ENCODE measurements at regions not wholly inside any gene's neighbourhood (a gene's known extent, or its start where the extent isn't known, plus 50 kb on each side); places are given as distances from the start of the nearest gene placed in this dataset.
"Not testable (repeated sequence)": the region's sequence is repeated elsewhere in the genome, so short reads cannot be mapped to it uniquely, and the experiment has no call there.

DNA sequence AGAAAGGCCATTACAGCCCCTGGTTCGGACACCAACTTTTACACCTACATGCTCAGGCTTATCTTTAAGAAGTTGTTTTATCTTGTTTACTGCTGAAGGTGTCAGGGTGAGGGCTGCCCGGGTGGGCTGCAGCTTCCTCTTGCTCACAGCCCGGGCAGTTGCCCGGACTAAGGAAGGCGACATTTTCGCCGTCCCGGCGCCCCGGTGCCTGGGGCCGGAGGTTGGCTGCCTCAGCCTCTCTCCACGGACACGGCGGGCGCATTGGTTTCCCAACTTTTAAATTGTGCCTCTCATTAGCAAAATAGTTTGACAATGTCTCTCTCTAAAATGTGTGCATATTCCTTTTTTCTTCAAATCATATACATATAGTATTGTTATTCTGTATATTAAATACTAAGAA lies 198.5 kb downstream of the LRRC70 start:
- H2AK5ac ChIP-seq (ENCODE audit: low read depth, low read length); H3K27me3 ChIP-seq (replicated peaks in 1 of 4; ENCODE audit: control insufficient read depth in 3 of 4, extremely low read depth in 1 of 4, insufficient read depth in 3 of 4, low read length in 3 of 4); H3K36me3 ChIP-seq (ENCODE audit: control insufficient read depth in 2 of 4, insufficient read depth in 4 of 4, low read length in 3 of 4); H3K23me2 ChIP-seq (ENCODE audit: low read depth, low read length); H2BK12ac ChIP-seq (ENCODE audit: low read depth, low read length); H3K14ac ChIP-seq (ENCODE audit: insufficient read length); POLR2A ChIA-PET (ENCODE audit: partially characterized antibody); H3K79me2 ChIP-seq (ENCODE audit: control insufficient read depth in 1 of 2, insufficient read depth in 2 of 2, low read length in 2 of 2); H2BK15ac ChIP-seq (ENCODE audit: low read length); H3K4me2 ChIP-seq (ENCODE audit: insufficient read depth in 1 of 2, low read depth in 2 of 2, low read length in 2 of 2); H3K23ac ChIP-seq (ENCODE audit: insufficient read length); H3K79me1 ChIP-seq (ENCODE audit: low read depth, low read length); H3K18ac ChIP-seq (ENCODE audit: extremely low read depth, low read length); H2BK20ac ChIP-seq (ENCODE audit: low read length); H2BK5ac ChIP-seq (ENCODE audit: low read depth, low read length); H4K91ac ChIP-seq (replicated peaks; ENCODE audit: insufficient read length, low read length); H4K20me1 ChIP-seq (replicated peaks in 1 of 2; ENCODE audit: control insufficient read depth in 1 of 2, insufficient read depth in 2 of 2, low read length in 2 of 2); FAIRE-seq; H3K27ac ChIP-seq (ENCODE audit: low read depth, low read length); H3K4me3 ChIP-seq (ENCODE audit: extremely low read depth in 1 of 4, insufficient read depth in 2 of 4, low read depth in 3 of 4, low read length in 4 of 4); H3K56ac ChIP-seq (replicated peaks; ENCODE audit: insufficient read length, low read depth, low read length); DNase-seq (ENCODE audit: low read depth in 1 of 2, low spot score in 2 of 2); H3K9me3 ChIP-seq (ENCODE audit: insufficient read depth in 2 of 2, low read depth in 1 of 2, low read length in 1 of 2); H3K4me1 ChIP-seq (replicated peaks in 1 of 4; ENCODE audit: control insufficient read depth in 3 of 4, insufficient read depth in 4 of 4, low read length in 3 of 4); H4K5ac ChIP-seq (ENCODE audit: insufficient read length, low read depth, low read length); H2BK120ac ChIP-seq (replicated peaks; ENCODE audit: low read depth, low read length); H3K9ac ChIP-seq (replicated peaks in 1 of 4; ENCODE audit: extremely low read depth in 1 of 4, low read depth in 3 of 4, low read length in 3 of 4); H2AFZ ChIP-seq (ENCODE audit: low read length); H3K4ac ChIP-seq (replicated peaks; ENCODE audit: insufficient read length, low read depth, low read length): not testable (repeated sequence)
- WGBS, 2 experiments (ENCODE audit: extremely low coverage in 1 of 2, insufficient coverage in 1 of 2, insufficient read length in 1 of 2, insufficient replicate concordance in 2 of 2, low coverage in 1 of 2, low lambda C conversion rate in 2 of 2, missing lambda C conversion rate in 1 of 2), result 97% methylated on average over 14 of the region's 15 CpGs; no CpG with 5 or more reads in 1 of the 2 experiments
- H4K8ac ChIP-seq (ENCODE audit: extremely low read depth, insufficient read depth, low read length), result peak overlapping the region; percentile 25; the same call in 1 of the 2 replicates
- CTCF ChIA-PET (ENCODE audit: partially characterized antibody), result interaction anchor here (1.0 to 3.3 kb wide), 3 partner anchors 139 to 334 kb away, joined by 3 to 23 read pairs (median 8); no protein-coding TSS in a partner anchor

DNA sequence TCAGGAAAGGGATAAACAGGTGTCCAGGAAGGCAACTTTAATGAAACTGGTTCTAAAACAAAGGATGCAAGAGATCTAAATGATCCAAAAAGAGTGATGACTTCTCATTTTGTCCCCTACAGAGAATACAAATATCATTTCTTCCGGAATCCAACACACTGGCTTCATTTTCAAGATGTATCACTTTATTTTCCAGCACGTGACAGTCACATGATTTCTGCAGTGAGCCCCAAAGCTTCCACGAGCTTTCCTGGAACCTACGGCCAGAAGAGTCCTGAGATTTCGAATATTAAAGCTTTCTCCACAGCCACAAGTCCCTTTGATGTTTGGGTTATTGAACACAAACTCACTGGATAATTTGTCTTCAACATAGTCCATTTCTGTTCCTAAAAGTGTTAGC lies 198.0 kb downstream of the LRRC70 start:
- H3K27ac ChIP-seq (ENCODE audit: low read depth, low read length); H4K91ac ChIP-seq (replicated peaks; ENCODE audit: insufficient read length, low read length); DNase-seq (ENCODE audit: low read depth in 1 of 2, low spot score in 2 of 2); H4K8ac ChIP-seq (ENCODE audit: extremely low read depth, insufficient read depth, low read length); H3K79me2 ChIP-seq (ENCODE audit: control insufficient read depth in 1 of 2, insufficient read depth in 2 of 2, low read length in 2 of 2); H2AFZ ChIP-seq (ENCODE audit: low read length); H2BK120ac ChIP-seq (replicated peaks; ENCODE audit: low read depth, low read length); CTCF ChIA-PET (ENCODE audit: partially characterized antibody); H3K9ac ChIP-seq (replicated peaks in 1 of 4; ENCODE audit: extremely low read depth in 1 of 4, low read depth in 3 of 4, low read length in 3 of 4); H2AK5ac ChIP-seq (ENCODE audit: low read depth, low read length); POLR2A ChIA-PET (ENCODE audit: partially characterized antibody); H2BK5ac ChIP-seq (ENCODE audit: low read depth, low read length); H4K20me1 ChIP-seq (replicated peaks in 1 of 2; ENCODE audit: control insufficient read depth in 1 of 2, insufficient read depth in 2 of 2, low read length in 2 of 2); H3K18ac ChIP-seq (ENCODE audit: extremely low read depth, low read length); H3K9me3 ChIP-seq (ENCODE audit: insufficient read depth in 2 of 2, low read depth in 1 of 2, low read length in 1 of 2); H4K5ac ChIP-seq (ENCODE audit: insufficient read length, low read depth, low read length); H3K36me3 ChIP-seq (ENCODE audit: control insufficient read depth in 2 of 4, insufficient read depth in 4 of 4, low read length in 3 of 4); H2BK15ac ChIP-seq (ENCODE audit: low read length); H3K4ac ChIP-seq (replicated peaks; ENCODE audit: insufficient read length, low read depth, low read length); H3K4me2 ChIP-seq (ENCODE audit: insufficient read depth in 1 of 2, low read depth in 2 of 2, low read length in 2 of 2); H3K4me1 ChIP-seq (replicated peaks in 1 of 4; ENCODE audit: control insufficient read depth in 3 of 4, insufficient read depth in 4 of 4, low read length in 3 of 4); H3K79me1 ChIP-seq (ENCODE audit: low read depth, low read length); H3K23ac ChIP-seq (ENCODE audit: insufficient read length); H3K27me3 ChIP-seq (replicated peaks in 1 of 4; ENCODE audit: control insufficient read depth in 3 of 4, extremely low read depth in 1 of 4, insufficient read depth in 3 of 4, low read length in 3 of 4); H2BK12ac ChIP-seq (ENCODE audit: low read depth, low read length); H3K4me3 ChIP-seq (ENCODE audit: extremely low read depth in 1 of 4, insufficient read depth in 2 of 4, low read depth in 3 of 4, low read length in 4 of 4); H3K14ac ChIP-seq (ENCODE audit: insufficient read length); FAIRE-seq; H3K56ac ChIP-seq (replicated peaks; ENCODE audit: insufficient read length, low read depth, low read length); H2BK20ac ChIP-seq (ENCODE audit: low read length); H3K23me2 ChIP-seq (ENCODE audit: low read depth, low read length): not testable (repeated sequence)
- 82% methylated on average over 5 of the region's 5 CpGs; no CpG with 5 or more reads in 1 of the 2 experiments for WGBS, 2 experiments (ENCODE audit: extremely low coverage in 1 of 2, insufficient coverage in 1 of 2, insufficient read length in 1 of 2, insufficient replicate concordance in 2 of 2, low coverage in 1 of 2, low lambda C conversion rate in 2 of 2, missing lambda C conversion rate in 1 of 2)

All from H1 (cell line).